H9 (cell line): ENCODE measurements at regions not wholly inside any gene's neighbourhood (a gene's known extent, or its start where the extent isn't known, plus 50 kb on each side); places are given as distances from the start of the nearest gene placed in this dataset.

ENCODE experiments used
- DNase-seq: peaks from one replicate; pipeline ENCODE4 v3.0.0-alpha.2; 2017
- H2AFZ ChIP-seq: one replicate; pipeline ENCODE4 v1.6.1; 2013; ENCODE audit warnings: mild to moderate bottlenecking, low read length, control low read depth, moderate library complexity
- H2AK5ac ChIP-seq: 2 replicates; pipeline ENCODE4 v1.6.1; 2013; ENCODE audit warnings: low read length, control low read depth, mixed read lengths; ENCODE audit not compliant: insufficient read length
- H2BK120ac ChIP-seq: one replicate; pipeline ENCODE4 v1.6.1; 2013; ENCODE audit warnings: low read depth, mild to moderate bottlenecking, low read length, control low read depth, inconsistent platforms; ENCODE audit not compliant: poor library complexity, severe bottlenecking
- H2BK12ac ChIP-seq: 2 replicates; pipeline ENCODE4 v1.6.1; 2013; ENCODE audit warnings: low read length, control low read depth, mixed read lengths, low read depth; ENCODE audit not compliant: insufficient read length
- H2BK15ac ChIP-seq: 2 replicates; pipeline ENCODE4 v1.6.1; 2013; ENCODE audit warnings: low read depth, low read length, control low read depth
- H2BK20ac ChIP-seq: one replicate; pipeline ENCODE4 v1.6.1; 2013; ENCODE audit warnings: low read depth, mild to moderate bottlenecking, low read length, control low read depth, inconsistent platforms; ENCODE audit not compliant: poor library complexity, severe bottlenecking
- H2BK5ac ChIP-seq: 2 replicates; pipeline ENCODE4 v1.6.1; 2013; ENCODE audit warnings: low read length, control low read depth, mixed read lengths; ENCODE audit not compliant: insufficient read length
- H3K14ac ChIP-seq: 2 replicates; pipeline ENCODE4 v1.6.1; 2013; ENCODE audit warnings: low read length, control low read depth; ENCODE audit not compliant: insufficient read depth
- H3K18ac ChIP-seq: 2 replicates; pipeline ENCODE4 v1.6.1; 2013; ENCODE audit warnings: low read depth, mild to moderate bottlenecking, mixed read lengths, low read length, control low read depth; ENCODE audit not compliant: insufficient read length
- H3K23ac ChIP-seq: 2 replicates; pipeline ENCODE4 v1.6.1; 2013; ENCODE audit warnings: low read length, control low read depth, mixed read lengths, low read depth; ENCODE audit not compliant: insufficient read length
- H3K23me2 ChIP-seq: 2 replicates; pipeline ENCODE4 v1.6.1; 2013; ENCODE audit warnings: low read depth, mild to moderate bottlenecking, mixed read lengths, low read length, control low read depth; ENCODE audit not compliant: insufficient read length, poor library complexity, severe bottlenecking
- H3K27ac ChIP-seq: 2 replicates; pipeline ENCODE4 v1.5.1; 2013; ENCODE audit warnings: low read length, control low read depth, mixed read lengths, low read depth; ENCODE audit not compliant: insufficient read length
- H3K27me3 ChIP-seq: 2 replicates; pipeline ENCODE4 v1.6.1; 2013; ENCODE audit warnings: low read length, control low read depth, inconsistent platforms; ENCODE audit not compliant: insufficient read depth
- H3K4ac ChIP-seq: 2 replicates; pipeline ENCODE4 v1.6.1; 2013; ENCODE audit warnings: low read depth, mild to moderate bottlenecking, control low read depth, inconsistent platforms, low read length, moderate library complexity
- H3K4me1 ChIP-seq: 2 replicates; pipeline ENCODE4 v1.6.1; 2013; ENCODE audit warnings: low read length, control low read depth, inconsistent platforms; ENCODE audit not compliant: insufficient read depth
- H3K4me2 ChIP-seq: 2 replicates; pipeline ENCODE4 v1.6.1; 2013; ENCODE audit warnings: low read length, control low read depth, mixed read lengths; ENCODE audit not compliant: insufficient read length, insufficient read depth
- H3K56ac ChIP-seq: 2 replicates; pipeline ENCODE4 v1.6.1; 2013; ENCODE audit warnings: low read depth, mild to moderate bottlenecking, mixed read lengths, low read length, control low read depth; ENCODE audit not compliant: insufficient read length
- H3K79me1 ChIP-seq: 2 replicates; pipeline ENCODE4 v1.6.1; 2013; ENCODE audit warnings: low read depth, mild to moderate bottlenecking, moderate library complexity, low read length, control low read depth, inconsistent platforms; ENCODE audit not compliant: insufficient read depth, poor library complexity, severe bottlenecking
- H3K79me2 ChIP-seq: 2 replicates; pipeline ENCODE4 v1.6.1; 2013; ENCODE audit warnings: low read length, control low read depth, inconsistent platforms; ENCODE audit not compliant: insufficient read depth
- H3K9ac ChIP-seq: 2 replicates; pipeline ENCODE4 v1.6.1; 2013; ENCODE audit warnings: low read length, control low read depth, mixed read lengths; ENCODE audit not compliant: insufficient read length; ENCODE audit errors: extremely low read depth
- H3K9me3 ChIP-seq: one replicate; pipeline ENCODE4 v1.6.1; 2013; ENCODE audit warnings: low read depth, low read length, inconsistent platforms; ENCODE audit not compliant: control insufficient read depth
- H3T11ph ChIP-seq: one replicate; pipeline ENCODE4 v1.6.1; 2013; ENCODE audit warnings: mild to moderate bottlenecking, low read length, control low read depth, inconsistent platforms
- H4K20me1 ChIP-seq: one replicate; pipeline ENCODE4 v1.6.1; 2013; ENCODE audit not compliant: control insufficient read depth, insufficient read length, insufficient read depth
- H4K5ac ChIP-seq: 2 replicates; pipeline ENCODE4 v1.6.1; 2013; ENCODE audit warnings: low read depth, mild to moderate bottlenecking, mixed read lengths, low read length, control low read depth; ENCODE audit not compliant: insufficient read length
- H4K8ac ChIP-seq: replicated peaks from 2 replicates; pipeline ENCODE4 v1.6.1; 2013; ENCODE audit warnings: low read length, control low read depth, mixed read lengths, low read depth; ENCODE audit not compliant: insufficient read length
- H4K91ac ChIP-seq: 2 replicates; pipeline ENCODE4 v1.6.1; 2013; ENCODE audit warnings: low read depth, mild to moderate bottlenecking, moderate library complexity, mixed read lengths, low read length, control low read depth; ENCODE audit not compliant: insufficient read length
- H3K27ac Mint-ChIP-seq, 3 experiments: 2 replicates in 2 of 3; 3 replicates in 1 of 3; pipeline ENCODE4 v1.8.0; 2020 to 2021; ENCODE audit warnings: mixed read lengths in 3 of 3, mild to moderate bottlenecking in 1 of 3, moderate library complexity in 1 of 3
- H3K27me3 Mint-ChIP-seq: 2 replicates; pipeline ENCODE4 v1.8.0; 2021; ENCODE audit warnings: low read depth, mild to moderate bottlenecking, moderate library complexity, mixed read lengths
- H3K36me3 Mint-ChIP-seq, 3 experiments: 2 replicates in 2 of 3; 3 replicates in 1 of 3; pipeline ENCODE4 v1.8.0; 2020 to 2021; ENCODE audit warnings: low read depth in 3 of 3, mixed read lengths in 3 of 3; ENCODE audit not compliant: insufficient read depth in 1 of 3
- H3K4me1 Mint-ChIP-seq, 2 experiments: 2 replicates each; pipeline ENCODE4 v1.8.0; 2020; ENCODE audit warnings: mixed read lengths in 2 of 2
- H3K4me3 Mint-ChIP-seq, 2 experiments: 2 replicates in 1 of 2; 3 replicates in 1 of 2; pipeline ENCODE4 v1.8.0; 2020 to 2021; ENCODE audit warnings: mild to moderate bottlenecking in 2 of 2, mixed read lengths in 2 of 2, moderate library complexity in 1 of 2
- H3K9me3 Mint-ChIP-seq, 2 experiments: 2 replicates in 1 of 2; 3 replicates in 1 of 2; pipeline ENCODE4 v1.8.0; 2020; ENCODE audit warnings: mild to moderate bottlenecking in 2 of 2, mixed read lengths in 2 of 2, moderate library complexity in 1 of 2
- CTCF ChIP-seq: fragments of 200-600 bp; sonication (generic); conservative IDR thresholded peaks from 3 replicates; pipeline ENCODE4 v1.8.0; 2021; ENCODE audit warnings: antibody characterized with exemption, mild to moderate bottlenecking
- whole genome bisulfite sequencing: extraction: QIAGEN DNeasy Blood & Tissue Kit; methylation state at CpG from one replicate; pipeline ENCODE4 v1.1.7; 2013; ENCODE audit warnings: missing lambda C conversion rate, low lambda C conversion rate, mixed read lengths; ENCODE audit not compliant: insufficient read length; ENCODE audit errors: extremely low coverage; 5-methylcytosine and 5-hydroxymethylcytosine counted together

- Histone ChIP-seq H3K79me1 (no peaks in the 10 kb centered on the region), H2BK12ac (no peak overlapping the region), H4K5ac (no peak overlapping the region), H2BK15ac (no peak overlapping the region), H3K79me2 (no peaks in the 10 kb centered on the region), H2BK20ac (no peak overlapping the region), H2AK5ac (no peak overlapping the region), H3K14ac (no peak overlapping the region), H3T11ph (no peak overlapping the region), H3K23ac (no peak overlapping the region), H3K9me3 (no peaks in the 10 kb centered on the region), H3K18ac (no peak overlapping the region), H2AFZ (no peak overlapping the region), H2BK5ac (no peak overlapping the region), H3K56ac (no peak overlapping the region), H3K4ac (no peak overlapping the region), H3K4me2 (no peak overlapping the region), H4K20me1 (no peaks in the 10 kb centered on the region), H3K23me2 (no peaks in the 10 kb centered on the region), H2BK120ac (no peak overlapping the region), H4K8ac (no peak overlapping the region), H3K27ac (no peak overlapping the region), H4K91ac (no peak overlapping the region), H3K9ac (no peak overlapping the region), H3K4me1 (no peaks in the 10 kb centered on the region), H3K27me3 (no peaks in the 10 kb centered on the region)
- H3K36me3 Mint-ChIP-seq = no peaks in the 10 kb centered on the region
- WGBS = no CpG with 5 or more reads among the region's 3 CpGs
- H3K4me3 Mint-ChIP-seq = no peak overlapping the region
- H3K27me3 Mint-ChIP-seq = no peaks in the 10 kb centered on the region
- DNase-seq = no peak
- H3K4me1 Mint-ChIP-seq = peaks cover 10 to 12% of the 10 kb centered on the region in 2 experiments
- no peak for TF ChIP-seq CTCF
- H3K27ac Mint-ChIP-seq = no peak overlapping the region
- H3K9me3 Mint-ChIP-seq = no peaks in the 10 kb centered on the region
These were observed 1828.2 kb downstream of the MAT2B start for GRCh38 chr5:165333623-165334022.
